ENCODE measurements at regions not wholly inside any gene's neighbourhood (a gene's known extent, or its start where the extent isn't known, plus 50 kb on each side); places are given as distances from the start of the nearest gene placed in this dataset.
A peak's percentile ranks its signal among the peaks of the same experiment; 100 is the strongest.

DNA sequence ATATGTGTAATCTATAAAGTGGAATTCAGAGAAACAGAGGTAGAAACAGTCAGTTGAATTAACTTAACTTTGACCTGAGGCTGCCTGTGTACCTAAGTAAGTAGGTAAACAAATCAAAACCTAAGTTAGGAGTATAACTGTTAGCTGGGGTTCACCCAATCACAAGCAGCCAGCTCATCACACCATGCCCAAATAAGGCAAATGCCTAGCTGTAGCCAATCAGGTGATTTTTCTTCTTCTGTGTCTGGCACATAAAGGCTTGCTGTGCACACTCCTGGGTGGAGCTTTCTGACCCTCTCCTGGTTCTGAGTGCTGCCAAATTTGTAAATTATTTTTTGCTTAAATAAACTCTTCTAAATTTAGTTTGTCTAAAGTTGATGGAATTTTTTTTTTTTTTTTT, 54.7 kb upstream of the TRIM39 start:
- no peak for DNase-seq (ENCODE audit: low read depth)

DNA sequence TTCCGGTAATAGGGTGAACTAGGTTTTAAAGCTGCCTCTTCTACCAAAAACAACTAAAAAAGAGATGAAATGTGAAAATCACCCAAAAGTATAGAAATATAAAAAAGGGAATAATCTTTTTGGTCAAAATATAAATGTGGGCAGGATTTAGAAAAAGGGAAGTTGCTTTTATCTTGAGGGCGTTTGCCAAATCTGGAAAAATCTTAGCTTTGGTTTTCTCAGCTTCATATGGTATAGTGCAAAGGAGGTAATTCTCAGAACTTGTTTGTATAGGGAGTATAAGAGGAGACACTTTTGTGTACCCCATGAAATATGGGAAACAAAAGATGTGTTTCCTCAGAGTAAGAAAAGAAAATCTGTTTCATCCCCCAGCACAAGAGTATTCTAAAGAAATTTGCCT, 54.2 kb upstream of the TRIM26 start:
- no peak for DNase-seq (ENCODE audit: low read depth)

DNA sequence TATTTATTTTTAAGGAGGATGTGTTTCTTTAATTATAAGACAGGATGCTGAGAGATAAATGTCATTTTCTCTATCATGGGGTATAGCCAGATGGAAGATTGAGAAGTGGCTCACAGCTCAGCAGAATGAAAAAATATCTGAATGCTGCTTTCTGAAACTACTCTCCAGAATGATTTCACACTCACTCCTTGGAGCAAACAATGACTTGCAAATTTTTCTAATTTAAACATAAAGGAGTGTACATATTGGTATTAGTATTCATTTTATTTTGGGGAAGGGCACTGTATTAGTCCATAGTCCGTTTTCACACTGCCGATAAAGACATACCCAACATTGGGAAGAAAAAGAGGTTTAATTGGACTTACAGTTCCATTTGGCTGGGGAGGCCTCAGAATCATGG, 52.4 kb upstream of the TRIM26 start:
- DNase-seq (ENCODE audit: low read depth) = no peak

DNA sequence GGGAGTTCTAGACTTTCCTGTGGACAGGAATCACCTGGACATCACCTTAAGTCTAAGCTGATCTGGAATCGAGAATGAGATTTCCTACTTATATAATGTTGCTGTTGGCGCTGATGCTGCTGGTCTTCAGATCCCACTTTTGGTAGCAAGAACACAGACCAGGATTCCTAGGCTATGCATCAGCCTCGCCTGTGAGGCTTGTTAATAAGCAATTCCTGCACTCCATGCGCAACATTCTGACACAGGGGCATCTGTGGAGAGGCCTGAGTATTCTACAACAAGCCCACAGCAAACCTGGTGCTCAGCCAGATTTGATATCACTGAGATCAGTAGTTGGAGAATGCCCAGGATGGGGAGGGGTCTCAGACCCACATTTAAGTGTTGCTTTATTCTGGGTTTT, 52.0 kb upstream of the TRIM26 start:
- no peak for DNase-seq (ENCODE audit: low read depth)

DNA sequence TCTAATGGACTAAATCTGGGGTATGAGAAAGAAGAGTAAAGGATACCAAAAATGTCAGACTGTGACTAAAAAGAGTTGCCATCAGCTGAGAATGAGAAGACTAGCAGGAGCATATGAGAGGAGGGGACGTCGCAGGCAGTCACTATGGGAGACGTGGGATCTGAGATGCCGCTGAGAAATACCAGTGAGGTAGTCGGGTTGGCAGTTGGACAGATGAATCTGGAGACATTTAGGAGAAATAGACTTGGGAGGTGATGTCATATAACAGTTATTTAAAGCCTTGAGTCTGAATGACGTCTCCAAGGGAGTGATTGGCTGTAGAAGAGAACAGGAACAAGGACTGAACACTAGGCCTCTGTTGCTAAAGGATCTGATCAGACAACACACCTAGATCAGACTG, 51.5 kb upstream of the TRIM26 start:
- peak; percentile 26 for DNase-seq (ENCODE audit: low read depth)

DNA sequence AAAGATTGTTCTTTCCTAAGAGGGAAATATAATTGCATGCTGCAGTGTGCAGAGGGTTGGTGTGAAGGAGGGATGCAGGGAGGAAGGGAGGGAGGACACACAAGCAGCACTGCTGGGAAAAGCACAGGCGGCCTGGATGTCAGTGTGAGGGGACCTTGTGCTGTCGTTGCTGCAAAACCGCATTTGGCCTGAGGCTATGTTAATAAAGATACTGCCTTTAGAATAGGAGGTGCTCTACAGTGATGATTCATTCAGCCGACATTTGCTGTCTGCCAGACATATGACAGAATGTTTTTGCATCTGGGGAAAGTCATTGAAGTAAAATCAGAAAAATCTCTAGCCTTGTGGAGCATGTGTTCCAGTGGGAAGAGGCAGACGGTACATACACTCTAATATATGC, 50.5 kb upstream of the TRIM26 start:
- no peak for DNase-seq (ENCODE audit: low read depth)

Measured in fibroblast of the conjunctiva (primary cell).